CD4-positive, alpha-beta memory T cell (primary cell): ENCODE measurements at regions not wholly inside any gene's neighbourhood (a gene's known extent, or its start where the extent isn't known, plus 50 kb on each side); places are given as distances from the start of the nearest gene placed in this dataset.

ENCODE experiments used
- CTCF ChIA-PET: fragments of 350-600 bp; sonication (Branson Sonifier 250); formaldehyde crosslinking; loops from one replicate; lab custom pipeline; 2021; ENCODE audit warnings: inconsistent platforms; ENCODE audit not compliant: partially characterized antibody; lab: Charles Lee
- POLR2A ChIA-PET: fragments of 350-600 bp; sonication (Branson Sonifier 250); formaldehyde crosslinking; loops from one replicate; lab custom pipeline; 2021; ENCODE audit not compliant: partially characterized antibody; lab: Charles Lee
- DNase-seq, 5 donors: peaks; one replicate each; pipeline versions ENCODE4 v3.0.0 to v3.0.0-alpha.2; 2020 to 2022; ENCODE audit warnings: mixed read lengths in 1 of 5
- H3K27ac ChIP-seq: one replicate; pipeline ENCODE4 v1.7.0; 2013; ENCODE audit warnings: low read depth, low read length
- H3K27me3 ChIP-seq: 2 replicates; pipeline ENCODE4 v1.7.0; 2013; ENCODE audit warnings: mild to moderate bottlenecking, low read length, moderate library complexity; ENCODE audit not compliant: insufficient read depth
- H3K36me3 ChIP-seq: 2 replicates; pipeline ENCODE4 v1.7.0; 2013; ENCODE audit warnings: mild to moderate bottlenecking, low read length, moderate library complexity; ENCODE audit not compliant: insufficient read depth
- H3K4me1 ChIP-seq: 2 replicates; pipeline ENCODE4 v1.7.0; 2013; ENCODE audit warnings: mild to moderate bottlenecking, low read length, moderate library complexity; ENCODE audit not compliant: insufficient read depth
- H3K4me3 ChIP-seq, 2 donors: one replicate each; pipeline ENCODE4 v1.7.0; 2013; ENCODE audit warnings: low read length in 2 of 2, mild to moderate bottlenecking in 1 of 2
- H3K9me3 ChIP-seq, 2 donors: one replicate each; pipeline ENCODE4 v1.7.0; 2013; ENCODE audit warnings: low read length in 2 of 2, control low read depth in 1 of 2; ENCODE audit not compliant: control insufficient read depth in 1 of 2
- H3K27ac Mint-ChIP-seq, 7 donors: one replicate each; pipeline ENCODE4 v1.8.0; 2020 to 2021; ENCODE audit warnings: mixed read lengths in 7 of 7, mild to moderate bottlenecking in 6 of 7, inconsistent platforms in 3 of 7, moderate library complexity in 3 of 7
- H3K27me3 Mint-ChIP-seq, 2 donors: one replicate each; pipeline ENCODE4 v1.8.0; 2020 to 2021; ENCODE audit warnings: mixed read lengths in 2 of 2
- H3K36me3 Mint-ChIP-seq, 2 donors: one replicate each; pipeline ENCODE4 v1.8.0; 2020 to 2021; ENCODE audit warnings: mixed read lengths in 2 of 2, inconsistent platforms in 1 of 2, mild to moderate bottlenecking in 1 of 2
- H3K4me1 Mint-ChIP-seq, 4 donors: one replicate each; pipeline ENCODE4 v1.8.0; 2020 to 2021; ENCODE audit warnings: mixed read lengths in 4 of 4, mild to moderate bottlenecking in 1 of 4
- H3K4me3 Mint-ChIP-seq, 8 donors: one replicate each; pipeline ENCODE4 v1.8.0; 2020 to 2021; ENCODE audit warnings: mixed read lengths in 8 of 8, mild to moderate bottlenecking in 7 of 8, moderate library complexity in 6 of 8, inconsistent platforms in 3 of 8
- H3K9me3 Mint-ChIP-seq, 8 donors: one replicate each; pipeline ENCODE4 v1.8.0; 2020 to 2021; ENCODE audit warnings: mixed read lengths in 8 of 8, mild to moderate bottlenecking in 5 of 8, inconsistent platforms in 3 of 8, moderate library complexity in 1 of 8
- intact Hi-C: fragments of 100-400 bp; cut with micrococcal nuclease; formaldehyde crosslinking; loops from one replicate; pipeline ENCODE4 v1.15.1; 2023

DNA sequence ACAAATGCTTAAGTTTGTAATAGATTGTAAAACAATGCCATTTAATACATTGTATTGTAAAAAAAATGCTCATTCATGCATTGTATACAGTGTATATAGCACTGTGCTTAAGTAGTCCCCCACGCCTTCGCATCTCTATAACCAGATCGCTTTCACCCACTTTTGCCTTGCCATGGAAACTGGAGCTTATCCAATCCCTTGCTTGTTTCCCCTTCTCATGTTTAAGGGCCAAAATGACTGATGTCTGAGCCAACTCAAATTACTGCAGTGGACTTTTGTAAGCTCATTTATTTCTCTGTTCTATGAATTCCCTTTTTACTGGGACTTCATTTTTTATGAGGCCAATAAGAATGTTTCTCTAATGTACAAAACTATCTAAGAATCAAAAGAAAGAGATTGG, 730.9 kb upstream of the GJE1 start:
- no peaks in the 10 kb centered on the region for H3K9me3 ChIP-seq
- H3K4me3 ChIP-seq = no peak overlapping the region
- H3K36me3 ChIP-seq = no peaks in the 10 kb centered on the region
- DNase-seq = no peak
- peaks cover 4% of the 10 kb centered on the region for H3K4me1 ChIP-seq
- peaks cover 7 to 19% (median 12%) of the 10 kb centered on the region in 4 donors for H3K4me1 Mint-ChIP-seq
- H3K27me3 Mint-ChIP-seq = no peaks in the 10 kb centered on the region
- H3K9me3 Mint-ChIP-seq = peaks cover 0 to 2% (median under 1%) of the 10 kb centered on the region in 8 donors
- H3K27me3 ChIP-seq = no peaks in the 10 kb centered on the region
- no peak overlapping the region for H3K27ac ChIP-seq
- peaks cover 2 to 3% of the 10 kb centered on the region in 2 donors for H3K36me3 Mint-ChIP-seq
- H3K4me3 Mint-ChIP-seq = peak overlapping the region in 1 of 8 donors; percentile 3
- ChIA-PET CTCF (no interaction called here), POLR2A (no interaction called here)
- H3K27ac Mint-ChIP-seq = no peak overlapping the region
- intact Hi-C loops = no loop called here

DNA sequence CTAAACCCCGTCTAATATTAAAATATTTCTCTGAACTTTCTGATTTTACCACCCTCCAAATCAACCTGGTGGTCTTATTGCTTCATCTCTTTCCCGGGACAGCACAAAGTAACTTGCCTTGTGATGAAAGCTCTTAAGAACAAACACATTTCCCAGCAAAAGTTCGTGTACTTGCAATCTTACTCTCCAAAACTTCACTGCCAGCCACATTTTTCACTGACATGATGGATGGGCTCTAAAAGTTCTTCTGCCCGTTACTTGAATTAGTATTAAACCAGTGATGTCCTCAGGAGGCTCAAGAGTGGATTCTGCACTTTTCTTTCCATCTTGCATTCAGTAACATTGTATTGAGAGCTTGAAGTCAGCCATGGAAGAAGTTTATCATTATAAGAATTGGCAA, 731.6 kb upstream of the GJE1 start:
- Histone ChIP-seq H3K27ac (no peak overlapping the region), H3K4me3 (no peak overlapping the region), H3K9me3 (no peaks in the 10 kb centered on the region), H3K4me1 (peaks cover 4% of the 10 kb centered on the region), H3K36me3 (no peaks in the 10 kb centered on the region), H3K27me3 (no peaks in the 10 kb centered on the region)
- H3K4me3 Mint-ChIP-seq = no peak overlapping the region
- no peaks in the 10 kb centered on the region for H3K36me3 Mint-ChIP-seq
- peaks cover 7 to 19% (median 12%) of the 10 kb centered on the region in 4 donors for H3K4me1 Mint-ChIP-seq
- H3K27ac Mint-ChIP-seq = no peak overlapping the region
- intact Hi-C loops = no loop called here
- ChIA-PET CTCF (no interaction called here), POLR2A (no interaction called here)
- DNase-seq = no peak
- H3K9me3 Mint-ChIP-seq = peaks cover 0 to 1% (median 0%) of the 10 kb centered on the region in 8 donors
- no peaks in the 10 kb centered on the region for H3K27me3 Mint-ChIP-seq

DNA sequence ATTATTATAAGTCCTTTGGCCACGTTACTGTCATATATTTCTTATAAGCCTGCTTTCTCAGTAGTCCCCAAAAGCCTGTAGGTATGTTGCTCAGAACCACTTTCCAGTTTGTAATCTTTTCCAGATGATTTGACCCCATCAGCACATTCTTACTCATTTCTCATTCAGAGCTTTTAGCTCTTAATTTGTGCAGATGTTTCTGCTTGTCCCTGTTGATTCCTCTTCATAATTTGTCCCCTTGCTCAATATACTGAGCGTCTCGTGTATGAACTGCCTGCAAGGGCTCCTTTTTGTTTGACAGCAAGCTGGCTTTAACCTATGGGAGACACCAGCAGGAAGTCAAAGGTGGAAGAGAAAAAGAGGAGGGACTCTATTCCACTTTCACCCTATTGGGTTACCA, 733.8 kb upstream of the GJE1 start:
- peaks cover 7 to 19% (median 12%) of the 10 kb centered on the region in 4 donors for H3K4me1 Mint-ChIP-seq
- H3K27ac Mint-ChIP-seq = no peak overlapping the region
- POLR2A ChIA-PET = no interaction called here
- H3K9me3 Mint-ChIP-seq = peaks cover 0 to 1% (median 0%) of the 10 kb centered on the region in 8 donors
- no peak overlapping the region for H3K4me3 Mint-ChIP-seq
- H3K4me1 ChIP-seq = peaks cover 4% of the 10 kb centered on the region
- DNase-seq = no peak
- H3K9me3 ChIP-seq = no peaks in the 10 kb centered on the region
- H3K36me3 ChIP-seq = no peaks in the 10 kb centered on the region
- H3K27me3 ChIP-seq = no peaks in the 10 kb centered on the region
- H3K27me3 Mint-ChIP-seq = no peaks in the 10 kb centered on the region
- H3K4me3 ChIP-seq = no peak overlapping the region
- no peaks in the 10 kb centered on the region for H3K36me3 Mint-ChIP-seq
- CTCF ChIA-PET = no interaction called here
- H3K27ac ChIP-seq = no peak overlapping the region
- intact Hi-C loops = no loop called here

GRCh38 chr6:141395443-141396008, 737.2 kb upstream of the GJE1 start:
- no peaks in the 10 kb centered on the region for H3K4me1 ChIP-seq
- intact Hi-C loops = no loop called here
- H3K9me3 ChIP-seq = no peaks in the 10 kb centered on the region
- peaks cover 2% of the 10 kb centered on the region in 2 donors for H3K27me3 Mint-ChIP-seq
- no peak overlapping the region for H3K4me3 ChIP-seq
- ChIA-PET CTCF (no interaction called here), POLR2A (no interaction called here)
- no peaks in the 10 kb centered on the region for H3K36me3 ChIP-seq
- H3K4me1 Mint-ChIP-seq = no peaks in the 10 kb centered on the region
- H3K9me3 Mint-ChIP-seq = no peaks in the 10 kb centered on the region
- H3K4me3 Mint-ChIP-seq = no peak overlapping the region
- no peak for DNase-seq
- no peaks in the 10 kb centered on the region for H3K36me3 Mint-ChIP-seq
- no peaks in the 10 kb centered on the region for H3K27me3 ChIP-seq
- no peak overlapping the region for H3K27ac ChIP-seq
- no peak overlapping the region for H3K27ac Mint-ChIP-seq

DNA sequence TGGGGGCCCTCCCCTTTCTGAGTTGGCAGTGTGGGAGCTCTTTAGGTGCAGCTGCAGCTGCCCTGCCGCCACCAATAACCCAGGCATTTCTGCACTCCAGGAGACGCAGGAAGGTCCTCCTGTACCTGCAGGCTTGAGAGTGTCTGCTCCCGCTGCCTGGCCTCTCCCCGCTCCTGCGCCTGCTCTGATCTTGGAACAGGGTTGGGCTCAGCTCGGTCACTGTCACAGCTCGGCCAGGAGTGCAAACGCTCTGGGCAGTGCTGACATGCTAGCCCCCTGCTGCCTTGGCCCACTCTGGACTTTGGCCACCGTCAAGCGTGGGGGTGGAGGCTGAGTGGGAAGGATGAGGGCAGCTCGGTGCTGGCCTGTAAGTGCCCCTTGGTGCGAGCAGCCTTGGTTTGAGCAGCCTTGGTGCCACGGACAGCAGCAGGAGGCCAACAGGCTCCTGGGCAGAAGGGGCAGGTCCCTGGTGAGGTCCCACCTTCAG, 738.1 kb upstream of the GJE1 start:
- Mint-ChIP-seq H3K27ac (no peak overlapping the region), H3K27me3 (peaks cover 2% of the 10 kb centered on the region in 2 donors), H3K4me3 (no peak overlapping the region), H3K4me1 (no peaks in the 10 kb centered on the region), H3K36me3 (no peaks in the 10 kb centered on the region), H3K9me3 (no peaks in the 10 kb centered on the region)
- Histone ChIP-seq H3K36me3 (no peaks in the 10 kb centered on the region), H3K4me1 (no peaks in the 10 kb centered on the region), H3K27me3 (no peaks in the 10 kb centered on the region), H3K27ac (no peak overlapping the region), H3K4me3 (no peak overlapping the region), H3K9me3 (no peaks in the 10 kb centered on the region)
- CTCF ChIA-PET = no interaction called here
- no peak for DNase-seq
- intact Hi-C loops = no loop called here
- POLR2A ChIA-PET = no interaction called here

DNA sequence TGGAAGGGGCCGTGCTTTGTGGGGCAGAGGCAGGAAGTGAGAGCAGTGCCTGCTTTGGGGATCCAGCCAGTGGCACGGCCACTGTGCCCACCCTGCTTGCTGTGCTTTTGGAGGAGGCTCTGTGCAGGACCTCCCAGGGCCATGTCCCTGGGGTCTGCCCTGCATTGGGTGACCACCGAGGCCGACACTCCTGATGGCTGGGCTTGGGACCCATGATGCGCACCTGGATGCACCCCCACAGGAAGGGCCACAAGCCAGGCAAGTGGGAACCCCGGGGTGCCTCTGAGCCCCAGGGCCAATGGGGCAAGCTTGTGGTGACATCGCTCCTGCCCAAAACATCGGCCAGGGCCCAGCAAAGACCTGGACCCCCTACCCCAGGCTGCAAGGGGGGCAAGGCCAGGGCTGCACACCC, 738.6 kb upstream of the GJE1 start:
- Histone ChIP-seq H3K4me3 (no peak overlapping the region), H3K4me1 (no peaks in the 10 kb centered on the region), H3K27me3 (no peaks in the 10 kb centered on the region), H3K27ac (no peak overlapping the region), H3K9me3 (no peaks in the 10 kb centered on the region), H3K36me3 (no peaks in the 10 kb centered on the region)
- Mint-ChIP-seq H3K4me1 (no peaks in the 10 kb centered on the region), H3K27me3 (peaks cover 2% of the 10 kb centered on the region in 2 donors), H3K36me3 (no peaks in the 10 kb centered on the region), H3K27ac (no peak overlapping the region), H3K4me3 (no peak overlapping the region), H3K9me3 (no peaks in the 10 kb centered on the region)
- no peak for DNase-seq
- CTCF ChIA-PET = no interaction called here
- intact Hi-C loops = no loop called here
- POLR2A ChIA-PET = no interaction called here

GRCh38 chr6:141393405-141394124, 739.2 kb upstream of the GJE1 start:
- ChIA-PET POLR2A (no interaction called here), CTCF (no interaction called here)
- Mint-ChIP-seq H3K4me1 (no peaks in the 10 kb centered on the region), H3K27ac (no peak overlapping the region), H3K4me3 (no peak overlapping the region), H3K9me3 (no peaks in the 10 kb centered on the region), H3K36me3 (no peaks in the 10 kb centered on the region), H3K27me3 (peaks cover 2% of the 10 kb centered on the region in 2 donors)
- Histone ChIP-seq H3K36me3 (no peaks in the 10 kb centered on the region), H3K4me1 (no peaks in the 10 kb centered on the region), H3K27me3 (no peaks in the 10 kb centered on the region), H3K4me3 (no peak overlapping the region), H3K9me3 (no peaks in the 10 kb centered on the region), H3K27ac (no peak overlapping the region)
- no peak for DNase-seq
- intact Hi-C loops = no loop called here
